K562 (cell line): ENCODE measurements at regions not wholly inside any gene's neighbourhood (a gene's known extent, or its start where the extent isn't known, plus 50 kb on each side); places are given as distances from the start of the nearest gene placed in this dataset.
A peak's percentile ranks its signal among the peaks of the same experiment; 100 is the strongest.

Experiments used
- CBFA2T3 ChIP-seq: fragments of 450-650 bp; IDR thresholded peaks from 2 replicates; pipeline ENCODE4 v1.6.1; 2017
- CREB3 ChIP-seq: fragments of 450-650 bp; conservative IDR thresholded peaks from 2 replicates; pipeline ENCODE4 v1.6.1; 2016; ENCODE audit warnings: missing genetic modification characterization, low read depth, mild to moderate bottlenecking, missing compliant biosample characterization, moderate library complexity
- CREM ChIP-seq: IDR thresholded peaks from 2 replicates; pipeline ENCODE4 v1.6.1; 2014; ENCODE audit warnings: antibody characterized with exemption, low read depth
- DACH1 ChIP-seq: fragments of 450-650 bp; IDR thresholded peaks from 2 replicates; pipeline ENCODE4 v1.6.1; 2018; ENCODE audit not compliant: partially characterized antibody
- ELF1 ChIP-seq: fragments of 200-800 bp; sonication (Bioruptor generic); IDR thresholded peaks from 2 replicates; pipeline ENCODE4 v1.6.1; 2016; ENCODE audit warnings: missing genetic modification characterization, missing compliant biosample characterization
- ETV1 ChIP-seq: fragments of 450-650 bp; conservative IDR thresholded peaks from 2 replicates; pipeline ENCODE4 v1.6.1; 2016; ENCODE audit warnings: missing genetic modification characterization, control low read depth, low read depth, missing compliant biosample characterization
- KAT8 ChIP-seq: fragments of 450-650 bp; IDR thresholded peaks from 2 replicates; pipeline ENCODE4 v1.6.1; 2016; ENCODE audit warnings: low read depth, mild to moderate bottlenecking
- MLX ChIP-seq, 2 experiments: fragments of 450-650 bp in 1 of 2; sonication (generic) in 1 of 2; formaldehyde crosslinking; conservative IDR thresholded peaks; 2 replicates each; pipeline versions ENCODE4 v1.4.0 to v1.8.1; 2020 to 2022; ENCODE audit warnings: mild to moderate bottlenecking in 1 of 2, missing genetic modification reagents in 1 of 2
- MYC ChIP-seq, 2 experiments: fragments of 250-450 bp in 1 of 2; sonication (Bioruptor Pico) in 1 of 2; IDR thresholded peaks; 2 replicates each; pipeline versions ENCODE4 v1.5.1 to v1.6.1; 2012 to 2021; ENCODE audit warnings: low read depth in 2 of 2, borderline replicate concordance in 1 of 2, improper control_type of control experiment in 1 of 2, low read length in 1 of 2, mild to moderate bottlenecking in 1 of 2, moderate library complexity in 1 of 2
- POLR2AphosphoS2 ChIP-seq: IDR thresholded peaks from 2 replicates; pipeline ENCODE4 v1.6.1; 2012; ENCODE audit warnings: low read length, improper control_type of control experiment
- POLR2B ChIP-seq: fragments of 450-650 bp; IDR thresholded peaks from 2 replicates; pipeline ENCODE4 v1.6.1; 2018; ENCODE audit warnings: low read depth; ENCODE audit not compliant: partially characterized antibody
- RBFOX2 ChIP-seq: fragments of 200-400 bp; formaldehyde crosslinking; IDR thresholded peaks from 2 replicates; pipeline ENCODE4 v1.6.1; 2017; ENCODE audit warnings: low read depth, mild to moderate bottlenecking, low read length, moderate library complexity
- TAF9B ChIP-seq: fragments of 450-650 bp; IDR thresholded peaks from 2 replicates; pipeline ENCODE4 v1.6.1; 2018; ENCODE audit warnings: mild to moderate bottlenecking; ENCODE audit not compliant: partially characterized antibody
- TOE1 ChIP-seq, 2 experiments: fragments of 450-650 bp in 1 of 2; sonication (generic) in 1 of 2; formaldehyde crosslinking in 1 of 2; IDR thresholded peaks; 2 replicates each; pipeline versions ENCODE4 v1.7.1 to v1.8.0; 2016 to 2022; ENCODE audit warnings: borderline replicate concordance in 2 of 2, mild to moderate bottlenecking in 2 of 2, antibody characterized with exemption in 1 of 2, inconsistent platforms in 1 of 2, low read depth in 1 of 2, missing genetic modification reagents in 1 of 2, moderate library complexity in 1 of 2
- UBTF ChIP-seq, 2 experiments: IDR thresholded peaks; 2 replicates each; pipeline ENCODE4 v1.6.1; 2012; ENCODE audit warnings: improper control_type of control experiment in 2 of 2, low read depth in 2 of 2, low read length in 2 of 2, borderline replicate concordance in 1 of 2
- ZNF175 ChIP-seq: fragments of 200-800 bp; sonication (Bioruptor generic); IDR thresholded peaks from 2 replicates; pipeline ENCODE4 v1.6.1; 2016; ENCODE audit warnings: low read depth, mild to moderate bottlenecking, missing genetic modification characterization, missing compliant biosample characterization
- ZNF324 ChIP-seq: fragments of 250-450 bp; sonication (Bioruptor Pico); IDR thresholded peaks from 2 replicates; pipeline ENCODE4 v1.4.0; 2020; ENCODE audit warnings: mild to moderate bottlenecking
- ZNF75A ChIP-seq: fragments of 450-650 bp; formaldehyde crosslinking; IDR thresholded peaks from 2 replicates; pipeline ENCODE4 v1.4.0; 2020; ENCODE audit warnings: mild to moderate bottlenecking
- ZNF778 ChIP-seq: fragments of 450-650 bp; formaldehyde crosslinking; IDR thresholded peaks from 2 replicates; pipeline ENCODE4 v1.4.0; 2020; ENCODE audit warnings: mild to moderate bottlenecking, moderate library complexity
- TF ChIP-seq, protein P1 (sequence below): sonication (generic); formaldehyde crosslinking; IDR thresholded peaks from 2 replicates; pipeline ENCODE4 v1.8.0; 2022; ENCODE audit warnings: missing genetic modification reagents, mild to moderate bottlenecking, moderate library complexity, borderline replicate concordance

- TF ChIP-seq CREB3 (no peak; the same call in 1 of the 2 replicates), POLR2B (no peak), ZNF324 (CRISPR knock-in tag) (0 out of 2 replicates have a peak, but pooled peaks have one; percentile 21), MLX (CRISPR knock-in tag; conservative IDR thresholded peaks at IDR 0.05) (no peak), DACH1 (peak; percentile 98), UBTF (IDR thresholded peaks at IDR 0.05; ENCODE audit: borderline replicate concordance in 1 of 2, low read depth in 2 of 2, low read length in 2 of 2) (0 out of 4 replicates have a peak, but pooled peaks have one; percentile 30 to 50), ZNF778 (no peak), CBFA2T3 (peak; percentile 69), MYC (IDR thresholded peaks at IDR 0.05; ENCODE audit: low read depth, low read length) (peak; percentile 49; the same call in 1 of the 2 replicates), MYC (CRISPR knock-in tag; IDR thresholded peaks at IDR 0.05; ENCODE audit: borderline replicate concordance, low read depth) (0 out of 2 replicates have a peak, but pooled peaks have one; percentile 15), ELF1 (tag) (0 out of 2 replicates have a peak, but pooled peaks have one; percentile 25), TAF9B (no peak), POLR2AphosphoS2 (no peak), TOE1 (IDR thresholded peaks at IDR 0.05; ENCODE audit: borderline replicate concordance) (no peak), TOE1 (CRISPR knock-in tag; IDR thresholded peaks at IDR 0.05; ENCODE audit: borderline replicate concordance, low read depth) (no peak), CREM (0 out of 2 replicates have a peak, but pooled peaks have one; percentile 4), KAT8 (no peak), ZNF75A (CRISPR knock-in tag) (0 out of 2 replicates have a peak, but pooled peaks have one; percentile 9), ETV1 (peak; percentile 70; the same call in 1 of the 2 replicates), RBFOX2 (peak; percentile 47; the same call in 1 of the 2 replicates), ZNF175 (CRISPR knock-in tag) (peak; percentile 39; the same call in 1 of the 2 replicates)
- TF ChIP-seq, protein P1, sequence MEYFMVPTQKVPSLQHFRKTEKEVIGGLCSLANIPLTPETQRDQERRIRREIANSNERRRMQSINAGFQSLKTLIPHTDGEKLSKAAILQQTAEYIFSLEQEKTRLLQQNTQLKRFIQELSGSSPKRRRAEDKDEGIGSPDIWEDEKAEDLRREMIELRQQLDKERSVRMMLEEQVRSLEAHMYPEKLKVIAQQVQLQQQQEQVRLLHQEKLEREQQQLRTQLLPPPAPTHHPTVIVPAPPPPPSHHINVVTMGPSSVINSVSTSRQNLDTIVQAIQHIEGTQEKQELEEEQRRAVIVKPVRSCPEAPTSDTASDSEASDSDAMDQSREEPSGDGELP (CRISPR knock-in tag): peak; percentile 88
Observed at GRCh38 chr6:146881228-146882181, 282.7 kb downstream of the ADGB start (continued).
